Posterior cingulate gyrus (tissue), 11 donors: ENCODE measurements at regions not wholly inside any gene's neighbourhood (a gene's known extent, or its start where the extent isn't known, plus 50 kb on each side); places are given as distances from the start of the nearest gene placed in this dataset.

Experiments used
- DNase-seq, 10 donors: peaks; one replicate each; pipeline versions ENCODE4 v3.0.0 to v3.0.0-alpha.2; 2020 to 2021; ENCODE audit warnings: mixed read lengths in 3 of 10
- intact Hi-C: fragments of 100-400 bp; cut with DNase I; formaldehyde crosslinking; loops from one replicate; pipeline ENCODE4 v1.15.1; 2023

GRCh38 chr1:58908561-58909560 lies 125.0 kb upstream of the JUN start:
- DNase-seq, result no peak
- intact Hi-C loops, result no loop called here

DNA sequence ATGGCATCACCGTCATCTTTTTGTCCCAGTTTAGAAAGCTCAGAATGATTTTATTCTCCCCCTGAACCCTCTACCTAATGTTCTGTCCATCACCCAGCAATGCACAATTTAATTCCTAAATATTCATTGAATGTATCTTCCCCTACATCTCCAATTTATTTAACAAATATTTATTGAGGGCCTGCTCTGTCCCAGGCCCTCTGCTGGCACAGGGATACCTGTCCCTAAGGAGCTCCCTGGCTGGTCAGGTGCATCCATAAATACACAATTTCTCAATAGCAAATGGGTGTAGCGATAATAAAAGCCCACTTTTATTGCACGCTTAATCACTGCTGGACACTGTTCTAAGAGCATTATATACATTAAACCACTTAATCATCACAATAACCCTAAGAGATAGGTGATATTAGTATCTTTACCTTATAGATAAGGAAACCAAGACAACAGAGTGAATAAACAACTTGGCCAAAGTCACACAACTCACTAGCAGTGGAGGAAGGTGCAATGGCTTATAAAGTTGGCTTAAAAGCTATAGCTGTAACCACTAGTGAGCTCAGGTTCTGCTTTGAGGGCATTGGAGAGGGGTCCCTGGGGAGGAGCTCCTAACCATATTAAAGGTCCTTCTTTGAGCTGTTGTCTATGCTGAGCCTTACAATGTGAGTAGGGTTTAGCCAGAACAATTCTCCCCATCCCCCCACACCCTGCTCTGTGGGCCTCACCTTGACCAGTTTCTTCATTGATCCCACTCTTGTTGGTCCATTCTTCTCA lies 126.3 kb upstream of the JUN start:
- DNase-seq, result no peak
- intact Hi-C loops, result no loop called here

DNA sequence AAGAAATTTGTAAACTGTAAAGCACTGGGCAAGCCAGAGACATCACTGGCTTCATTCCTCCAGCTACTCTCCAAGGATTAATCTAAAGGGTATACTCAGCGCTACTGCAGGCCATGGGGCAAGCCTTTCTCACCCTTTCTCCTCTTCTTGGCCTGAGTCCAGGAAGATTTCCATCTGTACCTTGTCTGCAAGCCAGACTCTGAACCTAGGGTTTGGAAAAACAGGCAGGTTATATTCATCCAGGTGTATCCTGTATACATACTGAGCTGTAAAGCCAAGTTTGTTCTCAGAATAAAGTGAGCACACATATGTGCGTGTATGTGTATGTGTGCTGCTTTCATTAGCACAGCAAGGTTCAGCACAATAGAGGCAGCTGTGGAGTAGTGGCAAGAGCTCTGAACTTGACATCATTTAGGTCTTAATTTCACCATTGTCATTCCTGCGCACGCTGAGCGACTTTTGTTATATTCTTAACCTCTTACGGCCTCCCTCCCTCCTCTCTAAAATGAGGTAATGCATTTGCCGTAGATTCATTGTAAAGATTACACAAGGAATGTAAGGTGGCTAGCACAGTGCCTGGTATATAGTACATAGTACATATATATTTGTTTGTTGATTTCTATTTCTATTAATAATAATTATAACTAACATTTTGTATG lies 128.1 kb upstream of the JUN start:
- intact Hi-C loops, result no loop called here
- no peak for DNase-seq

GRCh38 chr1:58914925-58915324 lies 131.1 kb upstream of the JUN start:
- DNase-seq, result no peak
- intact Hi-C loops, result no loop called here

DNA sequence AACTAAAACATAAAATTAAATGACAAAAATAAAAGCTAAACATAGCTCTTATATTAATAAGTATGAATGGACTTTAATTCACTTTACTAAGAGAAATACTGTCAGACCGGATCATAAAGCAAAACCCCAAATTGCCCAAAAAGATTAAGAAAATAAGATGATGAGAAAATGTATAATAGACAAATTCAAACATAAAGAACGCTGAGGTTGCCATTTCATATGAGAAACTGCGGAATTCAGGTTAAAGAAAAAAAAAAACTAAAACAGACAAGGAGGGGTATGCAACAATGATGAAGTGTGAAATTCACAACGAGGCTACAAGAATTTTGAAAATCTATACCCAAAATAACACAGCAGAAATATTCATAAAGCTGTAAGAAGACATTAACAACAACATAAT lies 133.6 kb upstream of the JUN start:
- intact Hi-C loops, result no loop called here
- no peak for DNase-seq

DNA sequence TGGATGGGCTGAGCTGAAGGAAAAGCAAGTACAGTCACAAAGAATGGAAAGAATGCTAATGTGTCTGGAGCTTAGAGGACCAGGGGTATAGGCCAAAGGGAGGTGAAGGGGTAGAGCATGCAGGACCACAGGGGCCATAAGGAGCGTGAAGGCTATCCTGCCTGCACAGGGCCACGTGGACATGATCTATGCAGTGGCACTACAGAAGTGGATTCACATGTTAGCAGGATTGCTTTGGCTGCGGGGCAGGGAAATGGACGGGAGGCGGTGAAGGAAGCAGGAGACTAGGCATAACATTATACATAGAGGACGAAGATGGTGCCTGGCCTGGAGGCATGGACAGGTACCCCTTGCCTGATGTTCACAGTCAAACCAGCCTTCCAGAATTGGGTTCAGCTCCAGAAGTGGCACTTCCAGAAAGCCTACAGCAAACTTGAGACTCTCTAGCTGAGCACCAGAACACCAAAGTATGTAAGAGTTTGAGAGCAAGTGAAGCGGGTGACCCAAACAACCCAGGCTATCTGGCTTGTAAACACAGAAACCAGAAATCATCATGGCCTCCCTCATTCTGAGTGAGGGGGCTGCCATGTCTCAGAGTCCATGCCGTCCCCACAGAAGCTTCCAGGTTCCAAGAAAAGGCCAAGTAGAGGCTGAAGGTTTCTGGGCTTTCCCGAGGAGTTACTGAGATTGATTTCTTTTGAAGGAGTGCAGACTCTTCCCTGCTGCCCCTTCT lies 135.5 kb upstream of the JUN start:
- intact Hi-C loops, result no loop called here
- DNase-seq, result no peak

- DNase-seq, result peak in 2 of 10 donors; percentile 39 to 83
- intact Hi-C loops, result no loop called here
Measured at GRCh38 chr1:58919959-58920321, 136.1 kb upstream of the JUN start.

GRCh38 chr1:58921342-58921741 lies 137.5 kb upstream of the JUN start:
- no peak for DNase-seq
- intact Hi-C loops, result no loop called here

GRCh38 chr1:58921751-58922150 lies 137.9 kb upstream of the JUN start:
- intact Hi-C loops, result no loop called here
- no peak for DNase-seq

DNA sequence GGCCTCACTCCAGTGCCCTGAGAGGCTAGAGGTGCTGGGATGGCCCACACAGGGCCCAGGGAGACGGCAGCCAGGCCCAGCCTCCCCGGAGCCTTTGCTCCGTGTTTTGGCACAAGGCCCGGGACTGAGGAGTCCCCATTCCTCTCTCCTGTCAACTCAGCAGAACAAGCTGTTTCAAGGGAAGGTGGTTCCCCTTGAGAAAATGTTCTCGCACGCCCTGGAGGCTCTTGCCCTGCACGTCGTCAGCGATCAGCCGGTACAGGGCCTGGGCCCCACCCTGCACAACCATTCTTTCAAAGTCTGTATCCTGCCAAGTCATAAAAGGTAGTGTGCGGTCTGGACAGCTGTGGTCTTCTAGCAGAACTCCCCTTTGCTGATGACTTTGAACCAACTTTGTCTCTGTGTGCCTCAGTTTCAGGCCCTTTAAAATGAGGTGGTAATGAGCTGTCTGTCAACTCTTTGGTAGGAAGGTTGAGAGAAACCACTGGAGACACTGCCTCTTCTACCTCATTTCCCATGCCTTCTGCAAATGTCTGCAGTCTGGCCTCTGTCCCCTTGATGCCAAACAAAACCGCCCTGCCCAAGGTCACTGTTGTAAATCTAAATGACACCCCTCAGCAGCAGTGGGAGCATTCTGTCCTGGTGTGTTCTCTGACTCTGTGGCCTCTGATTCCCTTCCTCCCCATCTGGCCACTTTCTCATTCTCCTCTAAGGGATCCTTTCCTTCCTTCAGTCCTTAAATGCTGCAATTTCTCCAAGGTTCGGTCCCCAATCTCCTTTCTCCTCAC lies 138.6 kb upstream of the JUN start:
- intact Hi-C loops, result no loop called here
- peak in 1 of 10 donors; percentile 21 for DNase-seq

DNA sequence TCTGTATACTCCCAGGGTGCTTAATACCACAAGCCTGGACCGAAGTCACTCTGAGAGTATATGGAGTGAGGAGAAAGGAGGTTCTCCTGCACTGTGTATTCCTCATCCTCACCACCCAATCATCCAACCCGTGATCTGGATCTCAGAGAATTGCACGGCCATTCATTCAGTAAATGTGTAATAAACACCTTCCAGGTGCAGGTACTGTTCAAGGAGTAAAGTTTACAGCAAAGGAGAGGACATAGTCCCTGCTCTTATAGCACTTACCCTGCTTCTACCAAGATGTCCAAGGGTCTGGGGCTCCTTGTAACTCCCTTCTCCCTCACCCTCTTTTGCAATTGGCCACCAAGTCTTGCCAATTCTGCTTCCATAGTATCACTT lies 139.2 kb upstream of the JUN start:
- no peak for DNase-seq
- intact Hi-C loops, result no loop called here

- DNase-seq, result no peak
- intact Hi-C loops, result no loop called here
Measured at GRCh38 chr1:58924016-58924565, 140.2 kb upstream of the JUN start.

- no peak for DNase-seq
- intact Hi-C loops, result no loop called here
Measured at GRCh38 chr1:58924821-58925220, 141.0 kb upstream of the JUN start.

DNA sequence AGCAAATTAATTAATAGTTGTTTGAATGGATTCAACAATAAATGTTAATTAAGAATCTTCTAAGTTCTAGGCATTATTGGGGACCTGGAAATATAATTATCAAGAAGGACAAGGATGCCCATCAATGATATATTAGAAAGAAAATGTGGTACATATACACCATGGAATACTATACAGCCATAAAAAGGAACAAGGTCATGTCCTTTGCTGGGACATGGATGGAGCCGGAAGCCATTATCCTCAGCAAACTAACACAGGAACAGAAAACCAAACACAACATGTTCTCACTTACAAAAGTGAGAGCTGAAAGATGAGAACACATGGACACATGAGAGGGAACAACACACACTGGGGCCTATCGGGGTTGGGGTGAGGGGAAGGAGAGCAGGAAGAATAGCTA lies 141.4 kb upstream of the JUN start:
- no peak for DNase-seq
- intact Hi-C loops, result no loop called here

GRCh38 chr1:58926152-58926551 lies 142.3 kb upstream of the JUN start:
- intact Hi-C loops, result no loop called here
- no peak for DNase-seq

- intact Hi-C loops, result no loop called here
- DNase-seq, result no peak
Measured at GRCh38 chr1:58927041-58927721, 143.3 kb upstream of the JUN start.

DNA sequence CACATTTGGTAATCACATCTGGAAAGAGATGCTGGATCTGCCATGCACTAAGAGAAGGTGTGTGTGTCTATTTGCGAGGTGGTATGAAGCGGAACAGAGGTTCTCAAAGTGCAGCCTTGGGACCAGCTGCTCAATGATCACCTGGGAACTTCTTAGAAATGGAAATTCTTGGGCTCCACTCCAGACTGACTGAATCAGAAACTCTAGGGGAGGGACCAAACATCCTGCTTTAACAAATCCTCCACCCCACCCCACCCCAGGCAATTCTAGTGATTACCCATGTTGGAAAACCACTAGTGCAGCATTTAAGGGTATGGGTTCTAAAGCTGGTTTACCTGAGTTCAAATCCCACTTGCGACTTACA lies 143.9 kb upstream of the JUN start:
- DNase-seq, result no peak
- intact Hi-C loops, result no loop called here

GRCh38 chr1:58928514-58928913 lies 144.7 kb upstream of the JUN start:
- intact Hi-C loops, result no loop called here

More at GRCh38 chr1:58928514-58928913, 144.7 kb upstream of the JUN start:
- DNase-seq, result no peak
